Left hindlimb (tissue), 1 donor: ENCODE measurements at regions not wholly inside any gene's neighbourhood (a gene's known extent, or its start where the extent isn't known, plus 50 kb on each side); places are given as distances from the start of the nearest gene placed in this dataset.
A peak's percentile ranks its signal among the peaks of the same experiment; 100 is the strongest.

Source experiments
- DNase-seq: peaks from one replicate; pipeline ENCODE4 v3.0.0-alpha.2; 2018

DNA sequence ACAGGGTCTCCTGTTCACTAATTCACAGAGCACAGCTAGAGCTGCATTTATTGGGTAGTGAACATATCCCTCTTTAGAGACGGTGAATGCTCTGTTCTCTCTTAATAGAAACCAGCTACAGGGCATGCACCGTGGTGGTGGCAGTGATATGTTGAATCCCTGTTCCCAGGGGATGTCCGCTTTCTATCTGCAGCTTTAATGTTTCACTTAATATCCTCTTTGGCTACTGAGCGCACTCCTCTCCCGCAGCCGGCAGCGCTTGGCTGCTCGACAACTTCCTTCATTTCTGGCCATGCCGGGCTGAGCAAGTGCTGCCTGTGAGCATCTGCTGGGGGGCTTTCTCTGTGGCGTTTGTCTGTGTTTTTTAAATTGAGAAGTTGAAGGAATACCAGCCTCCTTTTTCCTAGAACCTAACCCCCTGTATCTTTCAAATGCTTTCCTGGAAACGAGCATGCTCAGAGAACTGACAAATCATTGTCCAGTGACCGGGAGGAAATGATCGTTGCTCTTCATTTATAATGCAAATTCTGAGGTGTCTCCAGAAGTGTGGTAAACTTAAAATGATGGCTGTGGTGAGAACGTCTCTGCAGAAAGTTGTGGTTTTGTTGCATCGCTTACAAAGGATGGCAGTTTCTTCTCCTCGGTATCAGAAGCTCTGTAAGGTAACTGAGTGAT lies 297.9 kb downstream of the UTRN start:
- DNase-seq = peak; percentile 52

DNA sequence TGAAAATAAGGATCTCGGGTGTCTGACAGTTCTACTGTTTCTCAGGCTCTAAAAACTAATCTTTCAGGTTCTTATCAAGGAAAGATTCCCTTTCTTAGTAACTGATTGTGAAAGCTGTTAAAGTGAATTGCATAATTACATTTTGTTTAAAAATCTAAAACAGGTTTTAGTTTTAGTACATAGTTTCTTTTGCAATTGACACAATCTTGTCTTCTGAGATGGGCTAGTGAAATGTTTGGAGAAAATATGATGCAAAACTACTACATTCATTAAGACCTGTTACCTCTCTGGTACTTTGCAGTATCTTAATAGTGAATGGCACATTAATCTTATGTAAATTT lies 298.4 kb downstream of the UTRN start:
- no peak for DNase-seq

DNA sequence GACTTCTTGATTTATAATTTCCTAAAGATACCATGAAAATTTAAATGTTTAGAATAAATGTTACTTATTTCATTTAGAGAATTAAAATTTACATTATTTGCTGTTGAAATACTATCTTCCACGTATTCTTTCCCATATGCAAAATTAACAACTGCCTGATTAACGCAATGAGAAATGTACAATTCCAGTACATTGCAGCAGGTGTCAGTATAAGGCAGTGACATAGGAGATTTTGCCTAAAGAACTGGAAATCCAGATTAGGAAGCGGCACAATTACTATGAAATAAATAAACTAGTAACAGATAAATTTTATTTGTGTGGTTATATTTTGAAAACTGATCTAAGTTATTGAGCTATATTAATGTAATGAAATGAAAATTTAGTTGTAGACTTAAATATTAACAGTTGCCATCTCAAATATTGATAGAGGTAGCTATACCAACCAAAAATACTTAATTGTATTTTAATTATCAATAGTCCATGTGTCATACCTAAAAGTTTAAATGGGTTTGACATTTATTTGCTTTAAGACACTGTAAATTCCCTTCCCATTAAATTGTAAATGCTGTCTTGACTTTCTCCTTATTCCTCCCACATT lies 300.2 kb downstream of the UTRN start:
- no peak for DNase-seq

DNA sequence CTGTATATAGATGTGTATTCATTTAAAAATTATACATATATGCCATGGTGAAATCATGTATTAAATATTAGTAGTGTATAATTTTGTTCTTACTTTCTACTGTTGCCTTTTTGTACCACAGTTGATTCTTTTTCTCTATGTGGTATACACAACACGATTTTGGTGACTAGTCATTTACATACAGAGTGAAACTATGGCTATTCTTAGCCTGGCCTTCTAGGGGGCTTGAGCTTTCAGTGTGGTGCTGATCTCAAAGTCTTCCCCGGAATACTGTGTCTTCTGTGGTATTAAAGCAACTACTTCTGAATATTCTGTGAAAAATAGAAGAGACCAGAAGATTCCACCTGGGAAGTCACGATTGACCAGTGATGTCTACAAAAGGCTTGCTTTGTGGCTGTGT lies 301.9 kb downstream of the UTRN start:
- no peak for DNase-seq

DNA sequence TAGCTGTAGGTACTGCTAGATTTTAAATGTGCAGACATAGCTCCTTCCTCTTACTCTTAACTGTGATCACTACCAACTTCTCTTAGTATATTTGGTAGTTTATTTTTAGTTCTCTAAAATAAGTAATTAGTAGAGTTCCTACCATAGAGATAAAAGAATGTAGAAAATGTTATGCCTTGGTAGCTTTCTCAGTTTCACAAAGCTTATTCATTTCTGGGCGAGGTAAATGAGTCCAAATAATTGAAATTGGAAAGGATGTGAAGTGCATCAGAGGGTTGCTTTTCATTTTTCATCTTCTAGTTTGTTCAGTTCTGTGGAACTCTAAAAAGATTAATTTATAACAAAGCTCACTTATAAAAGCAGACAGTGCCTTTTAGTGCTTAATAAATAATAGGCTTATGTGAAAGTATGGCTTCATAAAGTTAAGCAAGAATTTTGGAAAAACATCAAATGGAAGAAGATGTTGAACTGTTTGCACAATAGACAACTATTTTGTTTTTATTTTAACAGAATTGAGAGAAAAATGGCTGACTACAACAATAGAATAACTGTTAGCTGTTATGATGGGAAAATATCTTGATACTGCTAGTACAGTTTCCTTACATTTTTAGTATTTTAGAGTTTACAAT lies 303.7 kb downstream of the UTRN start:
- no peak for DNase-seq

DNA sequence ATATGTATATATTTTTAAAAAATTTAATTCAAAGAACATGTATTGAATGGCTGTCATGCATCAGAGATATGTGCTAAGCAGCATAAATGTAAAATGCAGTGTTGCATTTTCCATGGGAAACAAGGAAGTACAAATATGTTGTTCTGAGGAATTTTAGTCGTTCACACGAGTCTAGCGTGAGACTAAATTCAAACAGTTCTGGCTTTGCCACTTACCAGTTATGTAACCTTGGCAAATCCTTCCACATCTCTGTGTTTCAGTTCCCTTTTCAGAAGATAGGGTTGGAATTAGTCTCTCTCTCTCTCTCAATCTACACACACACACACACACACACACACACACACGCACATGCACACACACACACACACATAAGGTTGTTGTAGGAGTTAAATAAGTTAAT lies 305.4 kb downstream of the UTRN start:
- DNase-seq = no peak

DNA sequence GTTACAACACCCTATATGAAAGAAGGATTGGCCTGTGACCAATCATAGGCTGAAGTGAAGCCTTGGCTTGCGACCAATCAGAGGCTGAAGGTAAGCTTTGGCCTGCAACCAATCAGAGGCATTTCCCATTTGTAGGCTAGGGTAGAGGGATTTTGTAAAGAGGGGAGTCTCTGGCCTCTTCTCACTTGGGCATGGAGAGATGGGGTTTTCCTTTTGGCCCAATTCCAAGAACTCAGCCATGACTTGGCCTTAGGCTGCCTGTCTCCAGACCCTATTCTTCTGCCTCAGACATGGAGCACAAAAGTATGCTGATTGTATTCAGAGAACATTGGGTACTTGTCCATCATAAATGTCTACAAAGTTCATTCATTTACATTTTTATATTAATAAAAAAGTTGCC lies 308.3 kb downstream of the UTRN start:
- no peak for DNase-seq

DNA sequence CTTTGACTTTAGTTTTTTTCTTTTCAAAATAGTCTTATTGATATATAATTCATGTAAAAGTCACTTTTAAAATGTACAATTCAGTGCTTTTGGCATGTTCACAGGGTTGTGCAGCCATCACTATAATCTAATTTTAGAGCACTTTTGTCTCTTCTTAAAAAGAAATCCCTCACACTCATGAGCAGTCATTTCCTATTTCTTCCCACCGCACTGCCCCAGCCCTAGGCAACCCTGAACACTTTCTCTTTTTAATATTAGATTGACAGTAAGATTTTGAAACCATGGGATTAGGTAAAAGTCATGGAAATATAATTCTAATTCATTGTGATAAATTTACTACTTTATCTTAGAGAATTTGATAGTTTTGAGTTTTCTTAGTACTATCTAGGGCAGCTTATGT lies 309.4 kb downstream of the UTRN start:
- no peak for DNase-seq

DNA sequence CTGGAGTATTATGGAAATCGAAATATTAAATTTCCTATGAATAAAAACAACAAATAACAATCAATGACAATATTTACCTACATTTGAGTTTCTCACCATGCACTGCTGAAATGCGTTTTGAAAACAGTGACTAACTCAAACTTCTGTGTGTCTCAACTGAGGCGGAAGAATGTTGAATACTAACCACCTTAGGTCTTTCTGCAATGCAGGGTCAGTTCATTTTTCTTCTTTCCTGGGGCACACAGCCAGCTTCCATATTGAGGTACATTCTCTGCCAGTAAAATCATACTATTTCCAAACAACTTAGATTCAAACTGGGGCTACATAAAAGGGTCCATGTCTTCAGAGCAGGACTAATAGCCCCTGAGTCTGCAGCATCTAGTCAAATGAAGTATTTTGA lies 310.1 kb downstream of the UTRN start:
- DNase-seq = no peak

DNA sequence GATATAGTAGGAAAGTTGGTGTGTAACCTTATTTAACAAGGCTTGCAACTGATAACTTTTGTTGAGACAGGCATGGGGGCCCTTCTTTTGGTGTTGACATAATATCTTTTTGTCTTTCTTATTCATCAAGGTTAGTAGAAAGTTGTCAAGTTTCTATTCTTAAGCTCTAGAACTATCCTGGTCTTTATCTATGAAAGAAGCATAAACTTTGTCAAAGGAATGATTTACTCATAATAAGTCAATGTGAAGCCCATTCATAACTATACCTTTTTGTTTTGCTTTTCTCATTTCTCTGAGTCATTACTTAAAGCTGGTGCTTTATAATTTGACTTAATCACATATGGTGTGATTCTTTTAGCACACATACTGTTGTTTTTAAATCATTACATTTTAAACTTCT lies 312.4 kb downstream of the UTRN start:
- DNase-seq = no peak

DNA sequence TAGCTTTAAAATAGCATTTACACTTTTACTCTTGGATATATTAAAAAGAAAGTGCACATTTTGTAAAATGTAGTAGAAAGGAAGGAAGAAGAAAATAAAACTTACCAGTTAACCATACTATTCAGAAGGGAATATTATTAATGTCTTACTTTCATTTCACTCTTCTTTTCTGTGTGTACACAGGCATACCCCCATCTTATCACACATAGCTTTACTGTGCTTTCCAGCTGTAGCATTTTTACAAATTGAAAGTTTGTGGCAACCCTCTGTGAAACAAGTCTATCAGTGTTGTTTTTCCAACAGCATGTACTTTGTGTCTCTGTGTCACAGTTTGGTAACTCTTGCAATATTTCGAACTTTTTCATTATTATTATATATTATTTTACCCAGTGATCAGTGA lies 314.5 kb downstream of the UTRN start:
- no peak for DNase-seq

DNA sequence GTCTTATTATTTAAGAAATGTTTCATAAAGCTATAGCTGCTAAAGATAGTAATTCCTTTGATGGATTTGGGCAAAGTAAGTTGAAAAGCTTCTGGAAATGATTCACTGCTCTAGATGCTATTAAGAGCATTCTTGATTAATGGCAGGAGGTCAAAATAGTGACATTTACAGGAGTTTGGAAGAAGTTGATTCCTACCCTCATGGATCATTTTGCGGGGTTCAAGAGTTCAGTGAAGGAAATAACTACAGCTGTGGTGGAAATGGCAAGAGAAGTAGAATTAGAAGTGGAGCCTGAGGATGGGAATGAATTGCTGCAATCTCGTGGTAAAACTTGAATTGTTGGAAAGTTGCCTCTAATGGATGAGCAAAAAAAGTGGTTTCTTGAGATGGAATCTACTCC lies 316.1 kb downstream of the UTRN start:
- DNase-seq = no peak

DNA sequence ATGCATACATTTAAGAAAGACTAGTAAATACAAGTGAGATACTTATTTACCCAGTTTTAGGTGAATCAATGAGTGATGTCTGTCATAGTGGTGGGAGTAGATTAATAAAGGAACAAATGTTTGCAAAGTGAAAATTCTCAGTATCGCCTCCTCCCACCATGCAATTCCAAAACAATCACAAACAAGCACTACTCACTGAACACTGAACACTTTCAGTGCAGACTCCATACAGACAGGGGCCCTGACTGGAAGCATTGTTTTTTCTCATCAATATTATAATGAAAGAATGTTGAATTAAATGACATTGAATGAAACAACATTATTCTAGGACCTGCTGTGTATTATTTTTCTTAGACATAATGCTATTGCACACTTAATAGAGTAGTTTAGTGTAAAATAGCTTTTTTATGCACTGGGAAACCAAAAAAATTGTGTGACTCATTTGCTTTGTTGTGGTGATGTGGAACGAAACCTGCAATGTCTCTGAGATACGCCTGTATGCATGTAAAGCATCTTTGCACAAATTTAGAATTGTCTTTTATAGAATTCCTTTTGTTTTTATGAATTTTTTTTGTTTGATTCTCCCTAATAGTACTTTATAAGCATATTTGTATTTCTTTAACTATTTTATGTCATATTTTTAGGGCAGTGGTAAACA lies 317.5 kb downstream of the UTRN start:
- DNase-seq = no peak

DNA sequence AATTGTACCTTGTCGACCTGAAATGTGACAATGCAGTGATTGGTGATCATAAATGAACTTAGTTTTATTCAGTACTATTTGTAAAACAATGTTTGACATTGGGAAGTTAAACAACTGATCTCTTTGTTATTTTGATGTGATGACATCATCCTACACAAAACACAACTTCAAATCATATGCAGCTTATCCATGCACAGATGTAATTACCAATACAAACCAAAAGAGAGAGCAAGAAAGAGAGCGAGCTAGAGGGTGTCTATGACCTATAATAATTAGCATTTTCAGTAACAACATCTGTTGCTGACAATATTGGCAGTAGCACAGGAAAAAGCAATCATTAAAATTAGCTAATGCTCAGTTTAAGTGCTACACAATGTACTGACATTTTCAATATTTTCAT lies 320.9 kb downstream of the UTRN start:
- DNase-seq = no peak

DNA sequence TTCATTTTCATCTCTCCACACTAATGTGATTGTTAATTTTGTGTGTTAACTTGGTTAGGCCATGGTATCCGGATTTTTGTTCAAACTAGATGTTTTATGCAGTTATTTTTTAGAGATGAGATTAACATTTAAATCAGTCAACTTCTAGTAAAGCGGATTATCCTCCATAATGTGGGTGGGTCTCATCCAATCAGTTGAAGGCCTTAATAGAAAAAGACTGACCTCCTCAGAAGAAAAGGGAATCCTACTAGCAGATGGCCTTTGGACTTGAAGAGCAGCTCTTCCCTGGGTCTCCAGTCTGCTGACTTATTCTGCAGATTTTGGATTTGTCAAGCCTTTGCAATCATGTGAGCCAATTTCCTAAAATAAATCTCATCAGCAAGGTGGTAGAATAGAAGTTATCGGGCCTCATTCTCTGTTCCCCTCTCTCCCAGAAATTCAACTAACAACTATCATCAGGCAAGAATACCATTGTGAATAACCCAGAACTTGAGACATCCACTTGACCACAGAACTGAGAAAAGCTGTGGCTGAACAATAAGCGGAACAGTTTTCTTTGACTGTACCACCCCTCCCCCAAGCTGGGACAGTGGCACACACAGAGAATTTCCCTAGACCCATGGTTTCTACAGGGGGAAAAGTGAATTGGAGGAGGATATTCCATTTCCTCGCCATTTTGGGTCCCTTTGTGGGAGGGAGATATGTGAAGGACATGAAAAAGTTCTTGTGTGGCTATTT lies 323.0 kb downstream of the UTRN start:
- no peak for DNase-seq

DNA sequence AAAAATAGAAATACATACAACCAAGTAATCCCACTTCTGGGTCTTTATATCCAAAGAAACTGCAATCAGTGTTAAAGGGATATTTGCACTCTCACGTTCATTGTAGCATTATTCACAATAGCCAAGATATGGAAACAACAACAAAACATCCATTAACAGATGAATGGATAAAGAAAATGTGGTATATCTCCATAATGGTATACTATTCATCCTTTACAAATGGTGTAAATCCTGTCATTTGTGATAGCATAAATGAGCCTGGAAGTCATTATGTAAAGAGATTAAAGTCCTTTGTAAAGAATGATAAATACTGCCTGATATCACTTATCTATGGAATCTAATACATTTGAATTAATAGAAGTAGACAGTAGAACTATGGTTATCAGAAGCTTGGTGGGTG lies 327.7 kb downstream of the UTRN start:
- no peak for DNase-seq

DNA sequence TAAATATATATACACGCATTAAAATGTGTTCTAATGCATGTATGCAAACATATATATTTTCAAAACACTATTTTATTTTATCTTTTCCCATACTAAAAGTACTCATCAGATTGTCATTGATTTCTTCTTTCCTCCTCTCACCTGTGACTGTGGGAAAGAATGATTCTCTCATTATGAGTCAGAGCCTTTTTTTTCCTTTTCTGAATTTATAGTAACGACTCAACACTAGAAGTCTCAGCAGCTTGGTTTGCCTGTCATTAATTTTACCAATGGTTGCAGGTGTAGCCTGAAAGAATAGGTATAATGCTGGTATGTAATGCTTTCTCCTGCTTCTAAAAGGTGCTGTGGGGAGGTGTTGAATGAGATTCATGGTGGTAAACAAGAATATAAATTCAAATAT lies 328.7 kb downstream of the UTRN start:
- no peak for DNase-seq

DNA sequence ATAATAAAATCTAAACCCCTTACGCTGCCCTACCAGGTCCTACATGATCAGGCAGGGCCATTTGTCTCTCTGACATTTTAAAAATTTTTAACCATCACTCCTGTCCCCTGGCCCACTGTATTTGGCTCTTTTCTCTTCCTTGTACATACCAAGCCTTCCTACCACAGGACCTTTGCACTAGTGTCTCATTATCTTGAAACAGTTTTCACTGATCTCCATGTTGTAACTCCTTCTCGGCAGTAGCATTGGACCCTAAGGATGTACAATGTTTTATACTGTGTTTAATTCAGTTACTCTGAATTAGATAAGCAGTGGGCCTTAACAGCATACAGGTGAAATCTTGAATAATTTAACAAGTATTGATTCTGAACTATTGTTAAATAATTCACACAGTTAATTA lies 330.7 kb downstream of the UTRN start:
- no peak for DNase-seq

DNA sequence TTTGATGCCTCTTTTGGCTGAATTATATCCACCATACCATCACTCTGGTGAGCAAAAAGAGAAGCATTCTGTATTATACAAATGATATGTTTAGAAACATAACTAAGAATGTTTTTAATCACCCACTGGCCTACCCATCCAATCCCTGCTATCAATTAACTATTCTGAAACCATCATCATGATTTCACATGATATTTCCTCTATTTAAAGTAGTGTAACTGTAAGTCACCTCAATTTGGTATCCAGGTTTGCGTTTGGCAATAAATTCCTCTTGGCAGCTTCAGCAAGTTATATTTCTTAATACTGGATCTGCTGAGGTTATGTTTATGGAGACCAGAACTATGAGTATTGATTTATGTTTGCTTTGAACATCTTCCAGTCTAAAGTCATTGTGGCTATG lies 332.1 kb downstream of the UTRN start:
- no peak for DNase-seq

DNA sequence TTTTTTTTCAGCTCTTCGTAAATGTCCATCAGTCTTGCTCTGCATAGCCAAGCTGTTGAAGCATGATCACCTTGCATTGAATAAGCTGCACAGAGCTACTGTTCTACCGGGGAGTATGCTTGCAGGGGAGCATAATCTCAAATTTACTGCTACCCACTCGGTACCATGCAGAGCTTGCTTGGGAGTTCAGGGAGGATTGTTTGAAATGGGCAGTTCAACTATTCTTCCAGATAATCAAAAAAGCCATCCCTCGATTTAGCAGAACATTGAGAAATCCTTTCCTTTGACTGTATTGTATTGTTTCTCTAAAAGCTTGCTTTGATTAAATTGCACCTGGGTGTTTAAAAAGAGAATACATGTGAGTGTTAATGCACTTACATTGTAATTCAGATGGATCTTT lies 332.6 kb downstream of the UTRN start:
- no peak for DNase-seq

DNA sequence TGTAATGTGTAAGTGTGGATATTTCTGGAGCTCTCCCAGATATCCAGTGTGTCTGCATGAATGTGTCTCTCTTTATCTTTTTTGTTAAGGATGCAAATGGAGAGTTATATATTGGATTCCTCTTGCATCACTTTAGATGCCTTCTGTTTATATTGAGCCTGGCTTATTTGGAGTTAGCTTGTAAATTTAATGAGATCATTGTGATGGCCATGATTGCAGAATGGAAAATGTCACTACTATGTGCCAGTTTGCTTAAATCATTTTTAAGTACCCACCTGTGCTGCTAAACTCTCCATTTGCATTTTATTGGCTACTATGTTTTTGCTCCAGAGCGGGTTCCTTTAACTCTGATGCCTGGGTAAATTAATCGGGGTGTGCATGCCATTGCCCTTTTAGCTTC lies 334.8 kb downstream of the UTRN start:
- DNase-seq = no peak

DNA sequence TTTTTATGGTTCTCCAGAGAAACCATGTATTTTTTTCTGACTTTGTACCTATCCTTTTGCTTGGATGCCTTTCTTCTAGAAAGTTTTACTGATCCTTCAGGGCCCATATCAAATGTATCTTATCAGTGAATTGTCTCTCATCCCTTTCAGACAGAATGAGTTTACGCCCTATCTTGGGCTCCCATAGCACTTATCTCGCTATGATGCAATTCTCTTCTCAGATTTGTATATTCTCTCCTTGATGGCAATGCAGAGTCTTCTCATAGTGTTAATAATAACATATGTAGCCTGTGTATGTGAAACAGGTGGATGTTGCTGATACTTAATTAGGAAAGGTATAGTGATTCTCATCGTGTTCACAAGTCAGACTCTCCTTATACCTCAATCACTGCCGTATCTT lies 336.2 kb downstream of the UTRN start:
- DNase-seq = no peak

DNA sequence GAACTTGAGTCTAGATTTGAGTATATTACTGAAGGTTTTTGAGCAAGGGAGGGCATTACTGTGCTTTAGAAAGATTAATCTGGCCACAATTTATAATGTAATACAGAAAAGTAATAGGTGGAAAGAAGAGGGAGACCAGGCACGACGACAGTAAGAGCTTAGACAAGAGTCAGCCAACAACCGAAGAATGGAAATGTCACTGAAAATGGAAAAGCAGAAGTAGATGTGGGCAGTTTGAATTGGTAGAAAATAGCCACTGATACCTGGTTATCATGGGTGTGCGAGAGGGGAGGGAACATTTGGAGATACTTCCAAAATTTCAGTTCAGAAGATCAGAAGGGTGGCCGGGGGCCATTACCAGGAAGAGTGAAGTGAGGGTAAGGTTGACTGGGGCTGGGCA lies 339.1 kb downstream of the UTRN start:
- no peak for DNase-seq

DNA sequence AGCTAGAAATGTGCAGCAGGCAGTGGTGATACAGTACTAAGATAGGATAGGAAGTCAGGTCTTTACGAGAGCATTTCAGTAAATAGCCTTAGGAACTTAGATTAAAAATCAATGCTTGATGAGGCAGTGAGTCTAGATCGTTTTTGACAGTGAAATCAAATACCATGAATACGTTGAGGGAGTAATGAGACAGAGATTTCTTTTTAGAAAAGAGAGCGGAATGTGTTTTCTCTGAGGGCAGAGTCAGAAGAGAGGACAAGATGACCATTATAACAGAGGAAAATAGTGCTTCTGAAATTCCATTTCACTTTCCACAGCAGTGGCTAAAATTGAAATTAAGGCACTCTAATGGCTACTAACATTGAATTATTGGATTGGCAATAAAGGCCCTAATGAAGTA lies 339.6 kb downstream of the UTRN start:
- DNase-seq = no peak
